Fibroblast of peridontal ligament (primary cell): ENCODE measurements at regions not wholly inside any gene's neighbourhood (a gene's known extent, or its start where the extent isn't known, plus 50 kb on each side); places are given as distances from the start of the nearest gene placed in this dataset.
"Not testable (repeated sequence)": the region's sequence is repeated elsewhere in the genome, so short reads cannot be mapped to it uniquely, and the experiment has no call there.

Source experiments
- DNase-seq: peaks from one replicate; pipeline ENCODE4 v3.0.0-alpha.2; 2010; ENCODE audit errors: extremely low read depth

DNA sequence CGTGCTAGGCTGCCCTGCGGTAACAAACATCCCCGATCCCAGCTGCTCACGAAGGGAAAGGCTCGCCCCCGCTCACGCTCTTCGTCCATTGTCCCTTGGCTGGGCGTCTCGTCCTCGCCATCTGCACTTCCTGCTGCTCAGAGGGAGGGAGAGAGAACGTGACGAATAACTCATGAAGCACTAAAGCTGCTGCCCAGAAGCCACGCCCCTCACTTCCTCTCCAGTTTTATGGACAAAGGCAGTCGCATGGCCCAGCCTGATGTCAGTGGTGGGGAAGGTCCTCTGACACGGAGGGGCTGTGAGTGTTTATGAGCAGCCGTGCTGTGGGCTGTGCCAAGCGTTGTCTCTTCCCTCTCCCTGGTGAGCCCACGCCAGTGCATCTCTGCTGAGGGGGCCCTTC, 235.9 kb upstream of the SFSWAP start:
- DNase-seq = not testable (repeated sequence)

DNA sequence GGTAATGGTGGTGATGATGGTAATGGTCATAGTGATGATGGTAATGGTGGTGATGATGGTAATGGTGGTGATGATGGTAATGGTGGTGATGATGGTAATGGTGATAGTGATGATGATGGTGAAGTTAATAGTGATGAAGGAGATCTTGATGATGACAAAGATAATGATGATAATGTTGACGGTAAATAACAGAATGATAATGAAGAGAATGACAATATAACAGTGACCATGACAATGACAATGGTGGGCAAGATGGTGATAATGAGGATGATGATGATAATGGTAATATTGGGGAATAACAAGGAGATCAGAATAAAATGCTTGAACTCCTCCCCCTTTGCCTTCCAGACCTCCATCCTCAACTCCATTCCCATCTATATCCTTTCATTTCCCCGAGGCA, 233.3 kb upstream of the SFSWAP start:
- DNase-seq = no peak

DNA sequence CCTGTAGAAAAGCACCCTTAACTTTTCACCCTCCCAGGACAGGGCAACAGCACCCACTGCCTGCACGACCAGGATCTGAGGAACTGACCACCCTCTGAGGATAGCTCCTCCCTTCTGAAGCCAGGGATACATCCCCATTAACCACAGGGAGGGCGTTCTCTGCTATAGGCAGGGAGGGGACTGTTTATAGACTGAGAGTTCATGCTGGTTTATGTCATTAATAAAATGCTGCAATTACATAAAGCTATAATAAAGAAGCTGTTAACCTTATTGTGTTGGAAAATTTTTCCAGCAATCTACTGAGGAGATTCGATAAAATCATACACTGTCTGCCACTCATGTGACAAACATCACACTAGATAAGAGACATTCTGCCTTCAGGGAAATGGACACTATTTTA, 232.4 kb upstream of the SFSWAP start:
- DNase-seq = no peak

DNA sequence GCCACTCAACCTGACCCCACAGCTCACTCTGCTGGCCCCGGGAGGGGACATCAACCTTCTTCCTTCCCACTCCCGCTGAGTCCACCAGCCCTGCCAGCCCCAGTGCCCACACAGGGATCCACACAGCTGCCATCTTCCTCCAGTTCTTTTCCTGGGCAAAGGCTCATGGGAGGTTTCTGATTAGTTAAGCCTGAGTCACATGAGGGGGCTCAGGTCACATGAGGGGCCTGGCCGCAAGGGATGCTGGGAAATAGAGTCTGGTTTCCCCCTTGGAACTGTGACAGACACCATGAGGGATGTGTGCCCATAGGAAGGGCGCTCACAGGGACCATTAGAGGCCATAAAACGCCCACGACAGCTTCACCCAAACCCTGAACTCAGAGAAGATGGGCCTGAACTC, 228.7 kb upstream of the SFSWAP start:
- DNase-seq = no peak

DNA sequence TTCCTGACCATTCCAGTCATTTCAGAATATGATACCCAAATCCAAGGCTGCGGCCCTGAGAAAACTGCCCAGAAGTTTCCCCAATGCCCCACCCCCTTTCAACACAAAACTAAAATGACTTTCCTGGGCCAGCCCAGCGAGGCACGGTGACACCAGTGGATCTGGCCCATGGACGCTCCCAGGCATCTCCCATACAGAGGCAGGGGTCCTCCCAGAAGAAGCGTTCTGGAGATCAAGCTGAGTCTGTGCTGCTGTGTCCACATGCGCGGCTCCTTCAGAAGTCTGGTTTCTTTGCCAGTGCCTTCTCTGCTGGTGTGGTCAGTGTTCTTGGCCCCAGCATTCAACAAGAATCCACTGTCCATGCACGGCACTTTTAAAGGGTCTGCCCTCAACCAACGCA, 228.2 kb upstream of the SFSWAP start:
- DNase-seq = no peak

DNA sequence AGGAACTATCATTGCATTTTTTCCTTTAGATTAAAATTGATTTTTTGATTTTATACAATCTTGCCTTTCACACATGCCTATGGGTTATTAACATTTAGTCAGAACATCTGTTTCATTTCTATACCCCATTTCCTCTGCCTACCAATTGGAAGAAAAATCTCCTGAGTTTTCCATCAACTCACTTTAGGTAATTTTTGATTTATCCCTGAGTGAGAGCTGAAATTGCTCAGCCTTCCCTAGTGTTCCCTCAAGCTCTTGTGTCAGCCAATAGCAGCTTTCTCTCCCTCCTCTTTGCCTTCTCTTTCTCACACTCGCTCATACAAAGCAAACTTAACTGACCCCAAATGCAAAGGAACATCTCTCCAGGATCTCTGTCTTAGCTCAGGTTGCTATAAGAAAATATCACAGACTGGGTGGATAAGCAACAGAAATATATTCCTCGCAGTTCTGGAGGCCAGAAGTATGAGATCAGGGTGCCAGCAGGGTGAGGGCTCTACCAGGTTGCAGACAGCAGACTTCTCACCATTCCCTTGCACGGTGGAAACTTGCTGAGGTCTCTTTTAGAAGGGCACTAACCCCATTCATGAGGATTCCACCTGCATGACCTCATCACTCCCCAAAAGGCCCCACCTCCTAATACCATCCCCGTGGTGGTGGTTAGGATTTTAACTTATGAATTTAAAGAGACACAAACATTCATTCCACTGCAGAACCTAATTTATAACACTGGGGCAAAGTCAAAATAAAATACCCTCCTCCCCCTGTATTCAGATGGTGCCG, 224.2 kb upstream of the SFSWAP start:
- DNase-seq = no peak

DNA sequence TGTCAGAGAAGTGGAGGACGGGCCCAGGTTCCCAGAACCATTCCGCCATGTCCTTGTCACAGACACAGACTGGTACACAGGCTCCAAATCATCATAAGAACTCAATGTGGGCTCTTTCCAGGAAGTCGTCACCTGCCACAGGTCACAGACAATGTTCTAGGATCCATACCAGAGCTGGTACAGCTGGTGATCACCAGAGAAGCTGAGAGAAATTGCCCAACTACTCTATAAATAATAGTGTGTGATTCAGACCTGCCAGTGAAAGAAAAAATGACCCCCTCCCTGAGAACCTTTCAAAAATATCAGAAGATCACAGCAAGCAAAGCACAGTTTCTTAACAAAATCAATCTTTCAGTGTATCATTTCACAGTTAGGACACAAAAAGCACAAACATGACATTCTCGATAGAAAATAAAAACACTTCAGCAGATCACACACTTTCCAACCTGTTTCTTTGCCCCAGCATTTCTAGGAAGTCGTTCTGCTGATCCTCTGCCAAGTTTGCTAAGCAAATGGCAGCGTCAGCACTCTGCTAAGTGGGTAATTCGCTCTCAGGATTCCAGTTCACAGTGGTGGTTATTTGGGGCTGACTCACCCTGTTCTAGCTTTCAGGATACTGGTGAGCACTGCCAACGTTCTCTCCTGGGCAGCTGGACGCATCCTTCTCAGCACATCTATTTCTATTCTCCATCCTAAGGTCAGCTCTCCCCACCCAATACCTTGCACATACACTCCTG, 223.3 kb upstream of the SFSWAP start:
- DNase-seq = no peak

DNA sequence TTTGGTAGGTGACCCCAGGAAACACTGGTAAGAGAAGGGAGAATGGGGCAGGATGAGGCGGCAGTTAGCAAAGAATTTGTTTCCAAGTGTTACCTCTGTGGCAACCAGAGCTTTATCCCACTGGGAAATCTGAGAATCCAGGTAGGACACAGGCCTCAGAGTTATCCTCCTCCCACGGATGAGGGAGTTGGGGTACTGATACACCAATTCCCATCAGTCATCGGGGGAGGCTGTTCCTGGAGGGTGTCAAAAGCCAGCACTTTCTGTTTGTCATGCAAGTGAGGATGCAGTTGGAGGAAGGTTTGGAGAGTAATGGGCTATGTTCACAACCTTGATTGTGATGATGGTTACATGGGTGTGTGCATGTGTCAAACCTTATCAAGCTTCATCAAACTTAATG, 221.2 kb upstream of the SFSWAP start:
- no peak for DNase-seq

DNA sequence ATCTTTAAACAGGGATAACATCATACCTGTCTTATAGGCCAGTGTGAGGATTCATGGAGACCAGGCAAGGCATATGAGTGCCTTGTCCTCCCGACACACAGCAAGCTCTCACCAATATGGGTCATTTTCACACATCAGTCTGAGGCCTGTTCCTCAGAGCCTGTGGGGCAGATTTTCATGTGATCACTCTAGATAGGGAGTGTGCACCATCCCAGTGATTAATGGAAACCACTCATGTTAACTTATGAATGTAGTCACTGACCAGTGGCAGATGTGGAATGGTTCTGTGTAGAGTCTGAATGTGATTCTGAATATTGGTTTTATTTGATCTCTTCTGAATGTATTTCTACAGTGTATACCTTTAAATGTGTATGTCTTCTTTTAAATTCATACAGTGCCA, 219.7 kb upstream of the SFSWAP start:
- no peak for DNase-seq

DNA sequence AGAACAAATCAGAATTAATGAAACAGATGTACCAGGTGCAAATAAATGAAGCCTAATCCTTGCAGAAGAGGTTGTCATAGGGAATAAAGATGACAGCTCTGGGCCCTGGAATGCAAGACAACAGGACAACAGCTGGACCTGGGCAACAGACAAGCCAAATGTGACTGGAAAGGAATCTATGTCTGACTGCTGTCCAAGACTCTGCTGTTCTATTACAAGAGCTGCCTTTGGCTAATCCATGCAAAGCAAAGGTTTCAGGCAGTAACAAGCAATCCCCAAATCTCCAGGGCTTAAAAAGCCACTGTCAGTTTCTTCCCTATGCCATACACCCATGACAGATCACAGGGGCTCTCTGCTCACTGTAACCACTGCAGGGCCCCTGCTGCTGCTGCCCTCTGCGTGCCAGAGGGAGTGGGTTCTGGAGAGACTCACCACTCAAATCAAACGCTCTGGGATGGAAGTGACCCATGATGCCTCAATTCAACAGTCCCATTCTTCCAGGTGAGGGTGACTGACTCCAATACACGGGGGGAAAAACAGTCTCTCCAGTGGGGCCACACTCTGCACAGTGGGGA, 218.9 kb upstream of the SFSWAP start:
- no peak for DNase-seq

DNA sequence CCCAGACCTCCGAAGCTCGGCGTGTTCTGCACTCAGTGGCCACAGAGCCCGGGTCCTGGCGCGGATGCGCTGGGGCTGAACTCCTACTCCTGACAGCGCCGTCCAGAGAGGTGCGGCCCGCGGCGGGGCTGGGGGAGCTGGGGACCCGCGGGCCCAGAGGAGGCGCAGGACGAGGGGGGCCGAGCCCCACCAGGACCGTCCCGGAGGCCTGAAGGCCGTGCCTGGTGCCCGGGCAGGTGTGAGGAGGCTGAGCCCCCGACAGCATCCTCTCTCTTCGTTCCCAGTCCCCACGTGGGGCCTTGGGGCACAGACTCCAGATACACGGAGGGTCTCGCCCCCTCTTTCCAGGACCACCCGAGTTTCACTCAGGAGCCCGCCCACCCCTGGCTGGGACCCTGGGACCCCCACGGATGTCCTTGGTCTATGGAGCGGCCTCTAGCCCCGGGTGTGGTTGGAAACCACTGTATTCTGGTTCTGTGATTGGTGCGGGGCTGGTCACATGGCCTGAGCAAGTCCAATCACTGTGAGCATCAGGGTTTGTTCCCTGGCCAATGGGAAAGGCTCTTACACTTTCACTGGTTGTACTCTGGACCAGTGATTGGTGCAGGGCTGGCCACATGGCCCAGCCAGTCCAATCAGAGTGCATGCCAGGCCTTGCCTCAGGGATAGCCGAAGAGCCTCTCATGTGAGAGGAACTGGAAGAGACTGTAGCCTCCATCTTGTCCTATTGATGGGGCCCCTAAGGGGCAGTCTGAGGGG, 217.6 kb upstream of the SFSWAP start:
- DNase-seq = no peak

DNA sequence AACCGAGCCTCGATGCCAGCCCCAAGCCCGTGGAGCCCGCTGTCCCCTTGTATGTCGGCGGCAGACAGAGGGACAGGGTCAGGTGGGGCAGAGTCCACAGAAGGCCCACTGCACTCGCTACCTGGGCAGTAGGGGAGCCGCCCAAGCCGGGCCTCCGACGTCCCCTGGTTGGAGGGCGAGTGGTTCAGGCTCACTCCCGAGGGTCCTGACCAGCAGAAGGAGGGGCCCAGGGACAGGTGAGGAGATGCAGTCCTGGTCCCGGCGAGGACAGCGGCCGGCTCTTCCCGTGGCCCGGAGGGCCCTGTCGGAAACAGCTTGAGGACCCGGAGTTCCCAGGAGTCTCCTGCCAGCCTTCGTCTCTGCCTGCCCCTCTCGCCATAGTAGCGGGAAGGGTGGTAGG, 216.7 kb upstream of the SFSWAP start:
- DNase-seq = no peak

DNA sequence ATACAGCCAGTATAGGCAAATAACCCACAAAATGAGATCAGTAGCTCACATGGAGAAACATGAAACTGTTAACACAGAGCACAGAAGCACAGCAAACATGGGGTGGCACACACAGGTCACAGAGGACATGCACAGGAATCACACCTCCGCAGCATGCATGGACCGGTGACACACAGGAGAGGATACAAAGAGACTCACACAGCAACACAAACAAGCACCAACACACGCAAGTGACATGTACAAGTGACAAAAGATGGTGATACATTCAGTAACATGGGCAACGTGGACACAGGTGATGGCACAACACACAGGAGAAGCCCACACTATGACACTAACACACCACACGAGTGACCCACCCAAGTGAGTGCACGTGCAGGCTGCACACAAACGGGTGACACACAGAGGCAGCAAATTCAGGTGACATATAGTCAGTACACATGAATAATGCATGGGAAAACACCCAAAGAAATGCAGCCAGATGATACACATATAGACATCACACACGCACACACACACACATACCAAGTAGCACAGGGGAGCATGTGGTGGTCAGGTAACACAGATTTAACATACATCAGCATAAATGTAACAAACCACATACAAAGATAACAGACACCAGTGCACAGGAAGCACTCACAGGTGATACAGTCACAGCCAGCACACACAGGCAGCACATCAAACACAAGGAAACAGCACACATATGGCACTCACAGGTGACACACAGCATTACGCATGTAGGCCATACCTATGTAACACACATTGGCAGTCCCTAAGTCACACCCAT, 216.0 kb upstream of the SFSWAP start:
- no peak for DNase-seq

DNA sequence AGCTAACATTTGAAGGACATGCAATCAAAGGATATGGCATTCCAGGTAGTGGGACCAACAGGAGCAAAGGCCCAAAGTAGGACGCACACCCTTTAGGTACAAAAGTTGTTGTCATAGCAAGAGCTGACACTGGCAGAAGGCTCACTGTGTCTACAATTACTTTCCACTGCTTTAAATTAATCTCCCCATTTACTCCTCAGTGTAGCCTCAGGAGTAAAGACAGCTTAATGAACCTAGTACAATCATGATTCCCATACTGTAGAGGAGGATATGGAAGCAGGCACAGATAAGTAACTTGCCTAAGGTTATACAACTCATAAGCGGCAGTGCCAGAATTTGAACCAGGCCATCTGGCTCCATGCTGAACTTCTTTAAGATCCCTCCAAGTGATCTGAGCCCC, 212.9 kb upstream of the SFSWAP start:
- DNase-seq = no peak

DNA sequence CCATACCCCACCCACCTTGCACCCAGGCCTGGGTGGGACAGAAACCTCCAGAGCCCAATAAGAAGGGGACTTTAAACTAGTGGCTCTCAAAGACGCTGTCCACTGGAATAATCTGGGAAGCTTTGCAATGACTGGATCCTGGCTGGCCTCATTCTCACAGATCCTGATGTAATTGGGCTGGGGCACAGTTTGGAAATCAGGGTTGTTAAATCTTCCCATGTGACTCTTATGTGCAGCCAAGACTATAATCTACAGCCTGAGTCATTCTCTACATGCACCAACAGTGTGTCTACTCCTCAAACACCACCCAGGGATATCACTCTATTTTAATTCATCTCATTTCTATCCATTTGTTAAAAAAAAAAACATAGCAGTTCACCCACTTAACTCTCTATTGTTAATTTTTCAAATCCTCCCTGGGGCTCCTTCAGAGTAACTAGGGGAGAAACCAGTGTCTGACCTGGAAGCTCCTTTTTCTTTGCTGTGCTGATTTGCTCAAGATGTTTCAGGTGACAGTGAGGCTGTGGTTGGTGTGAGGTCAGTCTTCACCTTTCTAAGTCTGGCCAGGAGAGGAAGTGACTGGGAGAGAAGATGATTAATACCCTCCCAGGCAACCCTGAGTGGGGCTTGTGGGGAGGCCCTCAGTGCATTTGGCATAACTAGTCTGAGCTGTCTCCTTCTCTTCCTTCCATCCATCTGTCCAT, 211.6 kb upstream of the SFSWAP start:
- no peak for DNase-seq

DNA sequence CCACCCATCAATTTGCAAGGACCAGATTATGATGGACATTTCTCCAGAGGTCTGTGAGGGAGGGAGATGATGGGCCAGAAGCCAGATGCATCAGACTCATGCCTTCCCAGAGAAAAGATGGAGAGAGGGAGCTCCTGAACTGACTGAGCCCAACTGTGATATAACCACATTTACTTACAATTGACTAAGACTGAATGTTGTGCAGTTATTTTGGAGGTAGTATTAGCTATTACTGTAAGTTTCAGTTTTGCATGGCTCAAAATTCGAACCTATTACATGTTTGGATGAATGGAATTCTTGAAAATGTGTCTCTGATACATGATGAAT, 211.1 kb upstream of the SFSWAP start:
- no peak for DNase-seq

DNA sequence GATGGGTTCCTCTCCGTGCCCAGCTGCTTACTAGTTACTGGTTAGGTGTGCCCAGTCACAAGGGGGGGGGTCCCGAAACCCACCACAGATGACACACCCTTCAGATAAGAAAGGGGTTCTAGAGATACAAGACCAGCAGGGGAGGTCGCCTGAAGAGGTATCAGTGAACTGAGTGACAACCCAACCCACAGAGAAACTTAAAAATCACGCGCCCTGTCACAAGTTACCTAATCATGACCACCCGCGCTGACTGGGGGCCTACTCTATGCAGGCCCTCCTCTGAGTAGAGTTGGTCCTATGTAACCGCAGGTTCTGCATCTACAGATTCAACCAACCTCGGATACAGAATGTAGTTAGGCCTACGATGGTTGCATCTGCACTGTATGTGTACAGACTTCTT, 210.3 kb upstream of the SFSWAP start:
- DNase-seq = no peak

DNA sequence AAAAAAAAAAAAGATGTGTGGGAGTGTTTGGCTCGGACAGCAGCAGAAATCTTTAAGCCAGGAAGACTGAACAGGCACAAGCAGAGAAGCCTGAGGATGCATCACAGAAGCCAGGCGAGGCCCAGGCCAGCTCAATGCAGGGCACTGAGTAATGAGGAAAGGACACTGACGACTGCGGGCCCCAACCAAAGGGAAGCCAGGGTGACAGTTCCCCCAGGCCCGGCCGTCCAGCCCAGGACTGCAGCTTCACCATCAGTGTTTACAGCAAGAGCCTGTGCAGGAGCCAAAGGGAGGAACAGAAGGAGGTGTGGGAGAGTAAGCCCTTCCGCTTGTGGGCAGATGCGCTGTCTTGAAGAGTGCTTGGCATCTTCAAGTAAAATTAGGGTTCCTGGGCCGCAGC, 205.3 kb upstream of the SFSWAP start:
- DNase-seq = no peak

DNA sequence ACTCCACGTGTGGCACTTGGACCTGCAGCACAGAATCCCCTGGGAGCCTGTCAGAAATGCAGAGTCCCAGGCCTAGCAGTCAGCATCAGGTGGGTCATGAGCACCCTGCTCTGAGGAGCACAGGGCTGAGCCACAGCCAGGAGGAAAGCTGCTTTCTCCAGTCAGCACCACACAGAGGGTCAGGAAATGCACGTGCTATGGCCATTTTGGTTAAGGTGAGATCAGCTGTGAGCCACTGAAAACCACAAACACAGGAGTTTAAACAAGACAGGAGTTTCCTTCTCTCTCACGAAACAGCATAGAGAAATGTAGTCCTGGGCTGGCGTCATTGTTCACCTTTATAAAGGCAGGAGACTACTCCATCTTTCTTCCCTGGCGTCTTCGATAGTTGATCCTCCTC, 204.5 kb upstream of the SFSWAP start:
- no peak for DNase-seq

DNA sequence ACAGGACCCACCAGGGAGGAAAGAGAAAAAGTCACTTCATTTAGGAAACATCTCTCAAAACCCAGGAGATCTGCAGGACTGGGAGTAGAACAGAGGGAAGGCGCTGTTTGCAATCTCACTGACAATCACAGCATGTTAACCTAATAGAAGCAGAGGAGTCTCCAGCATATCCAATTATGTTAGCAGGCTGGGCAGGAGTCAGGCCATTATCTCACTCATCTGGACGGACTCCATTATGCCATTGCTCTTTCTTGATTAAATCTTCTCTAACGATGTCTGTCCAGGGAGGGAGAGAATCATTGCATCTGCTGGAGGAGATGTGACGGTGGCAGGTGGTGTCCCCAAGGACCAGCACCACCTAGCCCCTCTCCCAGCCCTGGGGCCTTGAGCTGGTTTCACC, 203.8 kb upstream of the SFSWAP start:
- no peak for DNase-seq

DNA sequence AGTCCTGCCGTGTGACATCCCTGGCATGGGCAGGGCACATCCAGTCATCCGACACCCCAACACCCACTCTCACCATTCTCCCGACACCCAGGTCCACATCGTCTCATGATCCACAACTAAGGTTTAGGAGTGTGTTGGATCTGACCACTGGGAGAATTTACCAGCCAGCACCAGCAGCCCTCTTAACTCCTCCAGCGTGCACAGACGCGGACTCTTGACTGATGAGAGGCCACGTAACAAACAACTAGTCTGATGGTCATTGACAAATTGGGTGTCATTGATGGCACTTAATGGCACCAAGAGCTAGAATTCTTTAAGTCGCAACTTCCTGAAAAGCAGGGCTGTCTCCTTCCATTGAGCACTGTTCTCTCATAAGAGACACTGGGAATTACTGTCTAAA, 203.0 kb upstream of the SFSWAP start:
- DNase-seq = no peak
